Endothelial cell of umbilical vein (primary cell): ENCODE measurements at regions not wholly inside any gene's neighbourhood (a gene's known extent, or its start where the extent isn't known, plus 50 kb on each side); places are given as distances from the start of the nearest gene placed in this dataset.
"Not testable (repeated sequence)": the region's sequence is repeated elsewhere in the genome, so short reads cannot be mapped to it uniquely, and the experiment has no call there.

ENCODE experiments used
- BruUV-seq: library from RNA; stranded (reverse); fragments of 400-500 nt; replicated peaks from 2 replicates; lab custom pipeline; 2021; lab: Mats Ljungman, UMichigan
- CTCF ChIA-PET: fragments of 300-600, 350-600 bp; sonication (Branson Sonifier 250); formaldehyde crosslinking; loops from one replicate; lab custom pipeline; 2021; ENCODE audit warnings: antibody characterized with exemption, inconsistent platforms; lab: Charles Lee
- POLR2A ChIA-PET: fragments of 300-600, 350-600 bp; sonication (Branson Sonifier 250); formaldehyde crosslinking; loops from one replicate; lab custom pipeline; 2021; ENCODE audit warnings: antibody characterized with exemption, inconsistent platforms; lab: Charles Lee
- DNase-seq: peaks from one replicate; pipeline ENCODE4 v3.0.0-alpha.2; 2011; ENCODE audit warnings: low read depth, low spot score
- FAIRE-seq: peaks from 2 replicates; lab custom pipeline; 2011; peaks lifted over from hg19 to GRCh38; lab: Jason Lieb, UNC
- H2AFZ ChIP-seq: 2 replicates; pipeline ENCODE4 v1.6.0; 2012; ENCODE audit warnings: low read depth, low read length, control low read depth, inconsistent platforms
- H3K27ac ChIP-seq: 2 replicates; pipeline ENCODE4 v1.5.1; 2011; ENCODE audit warnings: low read depth, mild to moderate bottlenecking, control low read depth, low read length, moderate library complexity; ENCODE audit not compliant: insufficient read depth
- H3K27me3 ChIP-seq, 2 experiments: 2 replicates each; pipeline versions ENCODE4 v1.6.0 to v1.6.1; 2011; ENCODE audit warnings: low read length in 2 of 2, mixed read lengths in 1 of 2; ENCODE audit not compliant: control insufficient read depth in 2 of 2, insufficient read depth in 2 of 2
- H3K36me3 ChIP-seq, 2 experiments: 2 replicates in 1 of 2; 3 replicates in 1 of 2; pipeline ENCODE4 v1.5.1; 2011; ENCODE audit warnings: low read length in 2 of 2, mild to moderate bottlenecking in 1 of 2, moderate library complexity in 1 of 2; ENCODE audit not compliant: control insufficient read depth in 2 of 2, insufficient read depth in 2 of 2; ENCODE audit errors: extremely low read depth in 1 of 2
- H3K4me1 ChIP-seq: 3 replicates; pipeline ENCODE4 v1.5.1; 2011; ENCODE audit warnings: mild to moderate bottlenecking, low read length; ENCODE audit not compliant: control insufficient read depth, insufficient read depth; ENCODE audit errors: extremely low read depth
- H3K4me2 ChIP-seq: 2 replicates; pipeline ENCODE4 v1.6.1; 2011; ENCODE audit warnings: low read length, control low read depth, mixed read lengths; ENCODE audit not compliant: insufficient read depth
- H3K4me3 ChIP-seq, 3 experiments: fragments of 200-600 bp in 1 of 3; sonication (generic), shearing (Covaris generic) in 1 of 3; replicated peaks in 1 of 3; 2 replicates each; pipeline ENCODE4 v1.5.1; 2011 to 2016; ENCODE audit warnings: control low read depth in 3 of 3, low read length in 3 of 3, mild to moderate bottlenecking in 2 of 3, inconsistent platforms in 1 of 3, low read depth in 1 of 3, moderate library complexity in 1 of 3; ENCODE audit not compliant: insufficient read depth in 1 of 3
- H3K79me2 ChIP-seq: 2 replicates; pipeline ENCODE4 v1.6.0; 2012; ENCODE audit warnings: low read length, inconsistent platforms; ENCODE audit not compliant: control insufficient read depth, insufficient read depth
- H3K9ac ChIP-seq: replicated peaks from 2 replicates; pipeline ENCODE3; 2011; ENCODE audit warnings: low read length, control low read depth; ENCODE audit not compliant: insufficient read depth; ENCODE audit errors: extremely low read depth
- H3K9me1 ChIP-seq: replicated peaks from 3 replicates; pipeline ENCODE4 v1.6.0; 2011; ENCODE audit warnings: mild to moderate bottlenecking, low read length; ENCODE audit not compliant: control insufficient read depth, insufficient read depth; ENCODE audit errors: extremely low read depth
- H3K9me3 ChIP-seq: replicated peaks from 2 replicates; pipeline ENCODE4 v1.5.1; 2012; ENCODE audit warnings: low read length, inconsistent platforms; ENCODE audit not compliant: control insufficient read depth, insufficient read depth
- H4K20me1 ChIP-seq: replicated peaks from 2 replicates; pipeline ENCODE3; 2011; ENCODE audit warnings: mild to moderate bottlenecking, low read length; ENCODE audit not compliant: control insufficient read depth, insufficient read depth; ENCODE audit errors: extremely low read depth
- EZH2 ChIP-seq: IDR thresholded peaks from 2 replicates; pipeline ENCODE4 v1.6.1; 2012; ENCODE audit warnings: borderline replicate concordance, low read depth, mild to moderate bottlenecking, moderate library complexity, low read length, inconsistent platforms; ENCODE audit not compliant: severe bottlenecking
- FOS ChIP-seq: IDR thresholded peaks from 2 replicates; pipeline ENCODE4 v1.6.1; 2011; ENCODE audit warnings: mild to moderate bottlenecking, low read length, moderate library complexity, borderline replicate concordance; ENCODE audit not compliant: insufficient read depth
- GATA2 ChIP-seq: IDR thresholded peaks from 2 replicates; pipeline ENCODE4 v1.7.0; 2011; ENCODE audit warnings: low read depth, mild to moderate bottlenecking, moderate library complexity, mixed read lengths, low read length; ENCODE audit not compliant: insufficient read length, insufficient read depth
- JUN ChIP-seq: IDR thresholded peaks from 2 replicates; pipeline ENCODE4 v1.6.1; 2011; ENCODE audit warnings: borderline replicate concordance, low read depth; ENCODE audit not compliant: insufficient read length, insufficient read depth
- MYC ChIP-seq: IDR thresholded peaks from one replicate; pipeline ENCODE4 v1.6.1; 2011; ENCODE audit warnings: mild to moderate bottlenecking, low read depth, low read length
- POLR2A ChIP-seq: IDR thresholded peaks from 2 replicates; pipeline ENCODE4 v1.6.1; 2012; ENCODE audit warnings: low read depth, mild to moderate bottlenecking, control low read depth, low read length
- POLR2AphosphoS5 ChIP-seq: IDR thresholded peaks from 2 replicates; pipeline ENCODE4 v1.6.1; 2012; ENCODE audit warnings: low read depth, mild to moderate bottlenecking, control low read depth, low read length, moderate library complexity; ENCODE audit not compliant: insufficient read depth
- dilution Hi-C: fragments of 300-500 bp; cut with MboI; formaldehyde crosslinking; loops from one replicate; pipeline ENCODE4 v1.15.0; 2019; ENCODE audit warnings: low sequenced_read_pairs; ENCODE audit not compliant: extremely low pct_ligation_motif_present
- intact Hi-C: fragments of 100-400 bp; cut with micrococcal nuclease; formaldehyde crosslinking; loops from one replicate; pipeline ENCODE4 v1.10.0; 2022
- TF ChIP-seq, protein P1 (sequence below): IDR thresholded peaks from 2 replicates; pipeline ENCODE4 v1.6.1; 2011; ENCODE audit not compliant: insufficient read depth, insufficient read length
- TF ChIP-seq, protein P2 (sequence below), 2 donors: IDR thresholded peaks; 1 replicate in 1 of 2; 2 replicates in 1 of 2; pipeline ENCODE4 v1.5.1; 2011; ENCODE audit warnings: low read length in 2 of 2, mild to moderate bottlenecking in 2 of 2, moderate library complexity in 2 of 2, control low read depth in 1 of 2, inconsistent platforms in 1 of 2, low read depth in 1 of 2; ENCODE audit not compliant: insufficient read depth in 1 of 2; ENCODE audit errors: extremely low read depth in 1 of 2

DNA sequence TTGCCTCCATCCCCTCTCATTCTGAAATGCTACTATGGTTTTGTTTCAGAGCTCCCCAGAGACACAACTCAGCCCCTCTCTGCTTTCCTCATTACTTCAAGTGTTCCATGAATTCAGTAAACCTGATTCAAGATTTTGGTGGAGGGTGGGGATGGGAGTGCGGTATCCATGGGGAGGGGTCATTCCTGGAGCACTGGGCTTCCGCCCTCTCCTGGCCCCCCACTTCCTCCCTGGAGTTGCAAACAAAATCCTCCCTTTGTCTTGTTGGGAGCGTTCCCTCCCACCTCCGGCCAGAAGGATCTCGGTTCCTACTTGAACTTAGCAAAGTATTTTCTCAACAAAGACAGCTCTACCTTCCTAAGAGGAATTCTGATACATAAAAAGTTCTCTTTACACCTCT, 71.8 kb upstream of the LTA4H start:
- H3K36me3 ChIP-seq, result no peaks in the 10 kb centered on the region
- no peak overlapping the region for H3K9ac ChIP-seq
- no peak overlapping the region for H3K4me2 ChIP-seq
- no peak overlapping the region for H3K27ac ChIP-seq
- no peaks in the 10 kb centered on the region for H3K79me2 ChIP-seq
- H3K9me1 ChIP-seq, result no peaks in the 10 kb centered on the region
- BruUV-seq, result no TSS peak
- FAIRE-seq (peak; percentile 69), DNase-seq (peak; percentile 60)
- TF ChIP-seq FOS, result no peak
- dilution Hi-C loops (no loop called here), intact Hi-C loops (no loop called here)
- no peaks in the 10 kb centered on the region for H4K20me1 ChIP-seq
- no peak overlapping the region for H3K4me3 ChIP-seq
- CTCF ChIA-PET, result interaction anchor here (1.1 kb wide), 2 partner anchors 27 to 108 kb away, joined by 3 read pairs; no protein-coding TSS in a partner anchor
- POLR2A ChIA-PET, result no interaction called here
- H3K9me3 ChIP-seq, result no peaks in the 10 kb centered on the region
- no peaks in the 10 kb centered on the region for H3K27me3 ChIP-seq
- H2AFZ ChIP-seq, result peak overlapping the region; percentile 9
- peaks cover 23% of the 10 kb centered on the region for H3K4me1 ChIP-seq

DNA sequence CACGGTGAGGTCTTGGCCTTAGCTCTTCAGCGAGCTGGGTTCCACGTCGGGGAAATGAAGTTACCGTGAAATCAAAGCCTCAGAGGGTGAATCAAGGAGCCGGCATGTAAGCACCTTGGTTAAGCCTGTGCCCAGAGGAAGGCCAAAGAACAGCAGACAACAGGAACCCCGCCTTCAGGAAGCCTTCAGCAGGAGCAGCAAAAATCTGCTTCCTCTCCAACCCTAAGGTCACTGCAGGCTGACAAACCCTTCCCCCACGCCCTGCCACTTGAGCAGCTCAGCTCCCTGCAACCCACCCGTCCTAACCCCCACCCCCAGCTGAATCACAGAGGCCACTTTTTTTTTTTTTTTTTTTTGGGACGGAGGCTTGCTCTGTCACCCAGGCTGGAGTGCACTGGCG, 72.9 kb upstream of the LTA4H start:
- Histone ChIP-seq H3K27ac (peak overlapping the region; percentile 90), H3K4me2 (peak overlapping the region; percentile 72), H3K9ac (peak overlapping the region; percentile 57), H3K4me3 (no peak overlapping the region), H4K20me1 (no peaks in the 10 kb centered on the region), H3K79me2 (no peaks in the 10 kb centered on the region), H3K36me3 (no peaks in the 10 kb centered on the region), H2AFZ (peak overlapping the region; percentile 78), H3K27me3 (no peaks in the 10 kb centered on the region), H3K4me1 (peaks cover 25% of the 10 kb centered on the region), H3K9me1 (no peaks in the 10 kb centered on the region), H3K9me3 (no peaks in the 10 kb centered on the region)
- no TSS peak for BruUV-seq
- ChIA-PET POLR2A (interaction anchor here (1.0 to 1.2 kb wide), 2 partner anchors 9 to 111 kb away, joined by 3 to 4 read pairs; no protein-coding TSS in a partner anchor), CTCF (interaction anchor here (1.2 to 1.9 kb wide), 2 partner anchors 13 to 44 kb away, joined by 3 to 4 read pairs; no protein-coding TSS in a partner anchor)
- no peak for TF ChIP-seq EZH2
- TF ChIP-seq MYC, result peak; percentile 77
- TF ChIP-seq POLR2A, result peak; percentile 43
- TF ChIP-seq GATA2, result no peak
- TF ChIP-seq, protein P1, sequence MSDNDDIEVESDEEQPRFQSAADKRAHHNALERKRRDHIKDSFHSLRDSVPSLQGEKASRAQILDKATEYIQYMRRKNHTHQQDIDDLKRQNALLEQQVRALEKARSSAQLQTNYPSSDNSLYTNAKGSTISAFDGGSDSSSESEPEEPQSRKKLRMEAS, result no peak
- peak; percentile 77 for TF ChIP-seq POLR2AphosphoS5
- TF ChIP-seq FOS, result no peak
- no peak for TF ChIP-seq JUN
- TF ChIP-seq, protein P2, sequence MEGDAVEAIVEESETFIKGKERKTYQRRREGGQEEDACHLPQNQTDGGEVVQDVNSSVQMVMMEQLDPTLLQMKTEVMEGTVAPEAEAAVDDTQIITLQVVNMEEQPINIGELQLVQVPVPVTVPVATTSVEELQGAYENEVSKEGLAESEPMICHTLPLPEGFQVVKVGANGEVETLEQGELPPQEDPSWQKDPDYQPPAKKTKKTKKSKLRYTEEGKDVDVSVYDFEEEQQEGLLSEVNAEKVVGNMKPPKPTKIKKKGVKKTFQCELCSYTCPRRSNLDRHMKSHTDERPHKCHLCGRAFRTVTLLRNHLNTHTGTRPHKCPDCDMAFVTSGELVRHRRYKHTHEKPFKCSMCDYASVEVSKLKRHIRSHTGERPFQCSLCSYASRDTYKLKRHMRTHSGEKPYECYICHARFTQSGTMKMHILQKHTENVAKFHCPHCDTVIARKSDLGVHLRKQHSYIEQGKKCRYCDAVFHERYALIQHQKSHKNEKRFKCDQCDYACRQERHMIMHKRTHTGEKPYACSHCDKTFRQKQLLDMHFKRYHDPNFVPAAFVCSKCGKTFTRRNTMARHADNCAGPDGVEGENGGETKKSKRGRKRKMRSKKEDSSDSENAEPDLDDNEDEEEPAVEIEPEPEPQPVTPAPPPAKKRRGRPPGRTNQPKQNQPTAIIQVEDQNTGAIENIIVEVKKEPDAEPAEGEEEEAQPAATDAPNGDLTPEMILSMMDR (IDR thresholded peaks at IDR 0.05; ENCODE audit: extremely low read depth in 1 of 2, insufficient read depth in 1 of 2, low read depth in 1 of 2, low read length in 2 of 2), result no peak
- intact Hi-C loops, result loop anchor here (2.0 kb wide), 1 partner anchor 36 kb away; no protein-coding TSS in a partner anchor
- FAIRE-seq, result peak; percentile 90
- dilution Hi-C loops, result no loop called here
- peak; percentile 82 for DNase-seq

DNA sequence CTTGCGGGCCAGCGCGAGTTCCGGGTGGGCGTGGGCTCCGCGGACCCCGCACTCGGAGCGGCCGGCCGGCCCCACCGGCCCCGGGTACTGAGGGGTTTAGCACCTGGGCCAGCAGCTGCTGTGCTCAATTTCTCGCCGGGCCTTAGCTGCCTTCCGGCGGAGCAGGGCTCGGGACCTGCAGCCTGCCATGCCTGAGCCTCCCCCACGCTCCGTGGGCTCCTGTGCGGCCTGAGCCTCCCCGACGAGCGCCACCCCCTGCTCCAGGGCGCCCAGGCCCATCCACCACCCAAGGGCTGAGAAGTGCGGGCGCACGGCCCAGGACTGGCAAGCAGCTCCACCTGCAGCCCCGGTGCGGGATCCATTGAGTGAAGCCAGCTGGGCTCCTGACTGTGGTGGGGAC, 73.6 kb upstream of the LTA4H start:
- H3K4me1 ChIP-seq, result peaks cover 23% of the 10 kb centered on the region
- CTCF ChIA-PET, result interaction anchor here (1.2 to 1.9 kb wide), 2 partner anchors 13 to 45 kb away, joined by 3 to 4 read pairs; no protein-coding TSS in a partner anchor
- BruUV-seq, H3K9ac ChIP-seq, DNase-seq, H3K36me3 ChIP-seq, H3K79me2 ChIP-seq, FAIRE-seq, H3K9me1 ChIP-seq, H3K9me3 ChIP-seq, H4K20me1 ChIP-seq, H3K27me3 ChIP-seq, dilution Hi-C loops, H3K4me2 ChIP-seq, H3K4me3 ChIP-seq, H2AFZ ChIP-seq, H3K27ac ChIP-seq: not testable (repeated sequence)
- POLR2A ChIA-PET, result interaction anchor here (1.0 to 1.2 kb wide), 2 partner anchors 8 to 111 kb away, joined by 3 to 4 read pairs; no protein-coding TSS in a partner anchor
- intact Hi-C loops, result loop anchor here (2.0 kb wide), 1 partner anchor 36 kb away; no protein-coding TSS in a partner anchor
